ENCODE measurements at regions not wholly inside any gene's neighbourhood (a gene's known extent, or its start where the extent isn't known, plus 50 kb on each side); places are given as distances from the start of the nearest gene placed in this dataset.

- H3K36me3 ChIP-seq (ENCODE audit: control insufficient read depth in 4 of 4, insufficient read depth in 3 of 4, low read depth in 1 of 4, low read length in 3 of 4) = no peaks in the 10 kb centered on the region
- TF ChIP-seq ATF3 (IDR thresholded peaks at IDR 0.05) = no peak
- TF ChIP-seq ZBTB33 (IDR thresholded peaks at IDR 0.05) = no peak
- no peak for TF ChIP-seq CTCF (IDR thresholded peaks at IDR 0.05; ENCODE audit: low read depth, low read length, missing input control)
- no peak for TF ChIP-seq HNF4G (IDR thresholded peaks at IDR 0.05)
- no peak for TF ChIP-seq REST (IDR thresholded peaks at IDR 0.05)
- no peak for TF ChIP-seq HNF4A (conservative IDR thresholded peaks at IDR 0.05)
- TF ChIP-seq RXRA (IDR thresholded peaks at IDR 0.05) = no peak
- no peak for TF ChIP-seq GABPA (IDR thresholded peaks at IDR 0.05 in 1 of 2, conservative IDR thresholded peaks at IDR 0.05 in 1 of 2)
- no peak for TF ChIP-seq FOXA2 (IDR thresholded peaks at IDR 0.05)
- no peak for TF ChIP-seq SP1 (IDR thresholded peaks at IDR 0.05)
- no peak for TF ChIP-seq MAX (IDR thresholded peaks at IDR 0.05)
- TF ChIP-seq TAF1 (conservative IDR thresholded peaks at IDR 0.05) = no peak
- no peak for TF ChIP-seq JUND (IDR thresholded peaks at IDR 0.05)
- no peak for TF ChIP-seq EGR1 (IDR thresholded peaks at IDR 0.05; ENCODE audit: low read depth in 2 of 2)
- TF ChIP-seq FOXA1 (IDR thresholded peaks at IDR 0.05) = no peak
- H3K4me1 ChIP-seq (ENCODE audit: control insufficient read depth in 4 of 4, insufficient read depth in 4 of 4, low read length in 3 of 4) = no peaks in the 10 kb centered on the region
- H3K4me3 ChIP-seq (ENCODE audit: low read depth in 1 of 3, low read length in 3 of 3) = no peak overlapping the region
- H3K9me3 ChIP-seq (ENCODE audit: control insufficient read depth in 4 of 4, low read length in 3 of 4) = no peaks in the 10 kb centered on the region
- H3K27me3 ChIP-seq (ENCODE audit: control insufficient read depth in 4 of 4, insufficient read depth in 4 of 4, low read length in 3 of 4) = no peaks in the 10 kb centered on the region
- no peak for DNase-seq (ENCODE audit: low spot score)
- H3K27ac ChIP-seq (ENCODE audit: low read depth in 1 of 2, low read length in 2 of 2) = no peak overlapping the region
- H3K9ac ChIP-seq (ENCODE audit: low read depth in 1 of 2, low read length in 2 of 2) = no peak overlapping the region
- 86% methylated on average over 2 of the region's 2 CpGs for WGBS
These were observed 1159.0 kb downstream of the TYW1 start for GRCh38 chr7:68155676-68156075.

- H3K4me3 ChIP-seq (ENCODE audit: low read depth in 1 of 3, low read length in 3 of 3) = no peak overlapping the region
- no peak for TF ChIP-seq TAF1 (conservative IDR thresholded peaks at IDR 0.05)
- no peak for TF ChIP-seq YY1 (IDR thresholded peaks at IDR 0.05)
- TF ChIP-seq SP1 (IDR thresholded peaks at IDR 0.05) = no peak
- TF ChIP-seq CTCF (IDR thresholded peaks at IDR 0.05; ENCODE audit: low read depth, low read length, missing input control) = no peak
- no peak for TF ChIP-seq JUND (IDR thresholded peaks at IDR 0.05)
- no peaks in the 10 kb centered on the region for H3K27me3 ChIP-seq (ENCODE audit: control insufficient read depth in 4 of 4, insufficient read depth in 4 of 4, low read length in 3 of 4)
- DNase-seq (ENCODE audit: low spot score) = no peak
- no peaks in the 10 kb centered on the region for H3K36me3 ChIP-seq (ENCODE audit: control insufficient read depth in 4 of 4, insufficient read depth in 3 of 4, low read depth in 1 of 4, low read length in 3 of 4)
- no peak overlapping the region for H3K9ac ChIP-seq (ENCODE audit: low read depth in 1 of 2, low read length in 2 of 2)
- H3K9me3 ChIP-seq (ENCODE audit: control insufficient read depth in 4 of 4, low read length in 3 of 4) = no peaks in the 10 kb centered on the region
- WGBS = 36% methylated on average over 2 of the region's 2 CpGs
- no peaks in the 10 kb centered on the region for H3K4me1 ChIP-seq (ENCODE audit: control insufficient read depth in 4 of 4, insufficient read depth in 4 of 4, low read length in 3 of 4)
- no peak overlapping the region for H3K27ac ChIP-seq (ENCODE audit: low read depth in 1 of 2, low read length in 2 of 2)
These were observed 1162.2 kb downstream of the TYW1 start for GRCh38 chr7:68158686-68159295.
